ENCODE measurements at regions not wholly inside any gene's neighbourhood (a gene's known extent, or its start where the extent isn't known, plus 50 kb on each side); places are given as distances from the start of the nearest gene placed in this dataset. TPM values are rescaled to one million over a fixed set of nuclear protein-coding genes. Genes with fewer than 3 reads are reported as not detected.
"Not testable (repeated sequence)": the region's sequence is repeated elsewhere in the genome, so short reads cannot be mapped to it uniquely, and the experiment has no call there.

DNA sequence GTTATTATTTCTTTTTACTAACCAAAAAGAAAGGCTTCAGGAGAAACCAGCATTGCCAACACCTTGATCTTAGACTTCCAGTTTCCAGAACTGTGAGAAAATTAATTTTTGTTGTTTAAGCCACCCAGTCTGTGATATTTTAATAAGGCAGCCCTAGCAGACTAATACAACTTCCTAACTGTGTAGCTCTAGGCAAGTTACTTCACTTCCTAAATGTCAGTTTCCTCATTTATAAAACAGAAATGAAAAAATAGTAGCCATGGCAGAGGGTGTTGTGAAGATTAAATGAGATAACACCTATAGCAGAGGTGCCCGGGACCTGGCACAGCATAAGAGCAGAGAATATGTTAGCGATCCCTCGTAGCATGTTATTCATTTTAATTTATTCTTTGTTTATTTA, 66.6 kb upstream of the HAND1 start:
- DNase-seq: no peak

GRCh38 chr5:154543380-154543779, 65.4 kb upstream of the HAND1 start:
- no peak for DNase-seq

GRCh38 chr5:154542581-154542980, 64.6 kb upstream of the HAND1 start:
- DNase-seq: no peak

DNA sequence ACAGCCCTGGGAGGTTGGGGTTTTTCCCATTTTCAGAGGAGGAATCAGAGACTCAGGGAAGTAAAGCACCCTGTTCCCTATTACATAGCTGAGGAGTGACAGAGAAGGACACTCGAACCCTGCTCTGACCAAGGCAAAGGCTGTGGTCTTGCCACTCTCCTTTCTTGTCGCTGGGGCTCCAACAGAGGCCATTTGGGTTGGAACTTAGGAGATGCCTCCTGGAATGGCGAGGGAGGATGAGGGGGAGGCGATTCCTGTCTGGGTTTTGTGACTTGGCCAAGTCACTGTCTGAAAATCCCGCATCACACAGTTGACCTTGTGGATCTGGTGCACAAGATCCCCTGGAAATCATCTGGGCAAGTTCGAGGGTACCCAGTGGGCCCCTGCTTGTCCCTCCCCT, 64.0 kb upstream of the HAND1 start:
- no peak for DNase-seq

GRCh38 chr5:154541553-154541952, 63.5 kb upstream of the HAND1 start:
- no peak for DNase-seq

DNA sequence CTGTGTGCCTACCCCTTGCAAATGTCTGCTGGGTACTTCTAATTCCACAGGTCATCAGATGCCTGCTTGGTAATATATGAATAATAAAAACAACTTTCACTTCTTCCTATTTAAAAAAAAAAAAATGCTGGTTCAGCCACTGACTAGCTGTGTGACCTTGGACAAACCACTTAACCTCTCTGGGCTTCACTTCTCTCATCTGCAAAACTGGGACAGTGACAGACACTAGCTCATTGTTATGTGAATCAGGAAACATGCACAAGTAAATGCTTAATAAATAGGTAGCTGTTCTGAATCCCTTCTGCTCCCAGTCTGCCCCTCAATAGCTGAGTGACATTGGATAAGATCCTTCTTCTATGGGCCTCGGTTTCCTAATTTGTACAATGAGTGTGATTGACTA, 62.6 kb upstream of the HAND1 start:
- DNase-seq: no peak

GRCh38 chr5:154538492-154538891, 60.5 kb upstream of the HAND1 start:
- no peak for DNase-seq

DNA sequence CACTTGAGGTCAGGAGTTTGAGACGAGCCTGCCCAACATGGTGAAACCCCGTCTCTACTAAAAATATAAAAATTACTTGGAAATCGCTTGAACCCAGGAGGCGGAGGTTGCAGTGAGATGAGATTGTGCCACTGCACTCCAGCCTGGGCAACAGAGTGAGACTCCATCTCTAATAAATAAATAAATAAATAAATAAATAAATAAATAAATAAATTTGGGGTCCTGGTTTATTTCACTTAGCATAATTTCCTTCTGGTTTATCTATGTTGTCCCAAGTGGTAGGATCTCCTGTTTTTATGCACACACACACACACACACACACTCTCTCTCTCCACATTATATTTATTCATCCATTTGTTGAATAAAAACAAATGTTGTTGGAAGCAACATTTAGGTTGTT, 58.4 kb upstream of the HAND1 start:
- DNase-seq: not testable (repeated sequence)

- no peak for DNase-seq
These were observed 57.5 kb upstream of the HAND1 start for GRCh38 chr5:154535535-154535934.

DNA sequence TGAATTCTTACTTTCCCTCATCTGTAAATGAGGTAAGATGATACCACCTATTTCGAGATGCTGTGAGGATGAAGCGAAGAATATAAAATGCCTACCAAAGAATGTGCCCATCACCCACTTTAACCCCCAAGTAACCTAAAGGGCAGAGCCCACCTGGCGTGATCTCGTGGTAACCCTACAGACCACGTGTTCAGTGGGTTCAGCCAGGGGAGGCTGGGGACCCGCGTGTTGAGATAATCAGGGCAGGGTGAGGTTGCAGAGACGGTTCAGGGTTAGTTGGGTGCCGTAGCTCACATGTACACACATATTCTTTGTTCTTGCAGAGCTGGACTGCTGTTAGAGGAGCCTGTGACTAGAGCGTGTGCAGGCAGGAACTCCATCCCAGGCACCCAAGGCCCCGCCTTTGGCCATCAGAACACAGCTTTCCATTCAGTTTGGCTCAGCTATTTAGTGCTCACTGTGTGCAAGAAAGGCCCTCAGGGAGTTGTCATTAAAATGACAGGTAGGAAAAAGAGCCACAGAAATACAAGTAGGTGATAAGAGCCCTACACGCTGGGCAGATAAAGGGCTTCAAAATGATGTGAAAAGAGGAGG, 56.5 kb upstream of the HAND1 start:
- no peak for DNase-seq

DNA sequence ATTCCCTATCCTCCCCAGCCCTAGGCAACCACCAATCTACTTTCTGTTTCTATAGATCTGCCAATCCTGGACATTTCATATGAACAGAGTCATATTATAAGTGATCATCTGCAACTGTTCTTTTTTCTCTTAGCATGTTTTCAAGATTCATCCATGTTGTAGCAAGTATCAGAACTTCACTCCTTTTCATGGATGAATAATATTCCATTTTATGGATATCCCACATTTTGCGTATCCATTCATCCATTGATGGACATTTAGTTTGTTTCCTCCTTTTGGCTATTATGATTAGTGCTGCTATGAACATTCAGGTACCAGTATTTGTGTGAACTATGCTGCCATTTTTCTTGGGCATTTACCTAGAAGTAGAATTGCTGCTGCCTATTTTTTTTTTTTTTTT, 51.3 kb upstream of the HAND1 start:
- no peak for DNase-seq

DNA sequence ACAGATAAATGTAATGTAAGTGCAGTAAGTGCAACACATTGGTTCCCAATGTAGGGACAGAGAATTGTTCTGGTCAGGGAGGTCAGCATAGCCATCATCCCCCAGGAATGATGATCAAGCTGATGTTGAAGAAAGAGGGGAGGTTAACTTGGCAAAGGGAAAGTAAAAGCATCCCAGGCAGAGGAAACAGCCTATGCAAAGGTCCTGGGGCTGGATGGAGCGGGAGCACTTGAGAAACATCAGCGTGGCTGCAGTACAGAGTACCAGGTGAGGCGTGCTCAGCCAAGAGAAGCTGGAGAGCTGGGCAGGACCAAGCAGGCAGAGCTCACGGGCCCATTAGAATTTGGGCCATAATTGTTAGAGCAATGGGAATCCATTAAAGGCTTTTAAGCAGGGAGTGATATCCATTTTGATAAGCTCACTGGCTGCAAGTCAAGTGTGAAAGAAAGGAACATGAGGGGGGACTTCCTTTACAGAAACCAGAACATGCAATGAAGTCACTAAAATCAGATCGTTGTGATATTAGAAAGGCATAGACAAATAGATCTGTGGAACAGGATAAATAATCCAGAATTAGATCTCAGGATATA, 50.1 kb upstream of the HAND1 start:
- DNase-seq: no peak

Small RNAs in the stretch of these regions (small RNA-seq; reads per million reads assigned to genes)
- gene MIR1303 (ENCODE audit: low replicate concordance) (not detected), gene MIR3141 (ENCODE audit: low replicate concordance) (not detected)

All from skin of body (tissue), 2 donors.